Endometrium (tissue), 2 donors: ENCODE measurements at regions not wholly inside any gene's neighbourhood (a gene's known extent, or its start where the extent isn't known, plus 50 kb on each side); places are given as distances from the start of the nearest gene placed in this dataset.

Experiments used
- FAIRE-seq: peaks from 2 replicates; lab custom pipeline; 2012; peaks lifted over from hg19 to GRCh38; lab: Jason Lieb, UNC
- donor health status: control.
- donor health status: control.

DNA sequence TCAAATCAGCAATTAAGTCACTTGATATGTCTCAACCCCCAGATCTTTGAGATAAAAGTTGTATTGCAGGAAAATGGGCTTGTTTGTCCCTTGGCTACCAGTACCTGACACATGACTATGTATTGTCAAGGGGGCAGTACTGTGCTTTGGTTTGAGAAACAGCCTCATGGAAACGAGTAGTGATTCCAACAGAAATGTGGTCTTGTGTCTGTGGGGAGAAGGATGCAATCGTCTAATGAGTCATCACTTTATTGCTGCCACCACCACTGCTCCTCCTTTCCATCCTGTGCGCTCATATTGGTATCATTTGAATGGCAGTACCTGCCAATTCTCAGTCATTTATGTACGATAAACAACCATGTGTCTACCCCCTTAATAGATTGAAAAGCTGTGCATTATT, 72.8 kb upstream of the ARHGAP5 start:
- FAIRE-seq, result no peak

DNA sequence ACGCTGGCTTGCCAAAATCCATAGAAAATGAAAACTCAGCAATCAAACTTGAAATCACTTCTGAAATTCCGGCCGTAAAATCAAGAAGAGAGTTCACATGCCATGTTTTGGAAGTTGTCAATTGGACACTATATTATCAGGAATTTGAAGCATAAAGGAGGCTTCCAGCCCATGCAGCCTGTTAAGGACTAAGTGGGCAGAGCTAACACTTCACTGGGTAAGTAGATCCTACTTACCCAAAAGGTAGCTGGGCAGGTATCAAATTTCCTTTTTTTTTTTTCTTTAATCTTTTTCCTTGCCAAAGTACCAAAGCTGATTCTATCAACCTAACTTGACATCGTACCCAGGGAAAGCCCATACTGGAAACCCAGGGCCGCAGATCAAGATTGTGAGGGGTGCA, 71.5 kb upstream of the ARHGAP5 start:
- FAIRE-seq, result no peak

DNA sequence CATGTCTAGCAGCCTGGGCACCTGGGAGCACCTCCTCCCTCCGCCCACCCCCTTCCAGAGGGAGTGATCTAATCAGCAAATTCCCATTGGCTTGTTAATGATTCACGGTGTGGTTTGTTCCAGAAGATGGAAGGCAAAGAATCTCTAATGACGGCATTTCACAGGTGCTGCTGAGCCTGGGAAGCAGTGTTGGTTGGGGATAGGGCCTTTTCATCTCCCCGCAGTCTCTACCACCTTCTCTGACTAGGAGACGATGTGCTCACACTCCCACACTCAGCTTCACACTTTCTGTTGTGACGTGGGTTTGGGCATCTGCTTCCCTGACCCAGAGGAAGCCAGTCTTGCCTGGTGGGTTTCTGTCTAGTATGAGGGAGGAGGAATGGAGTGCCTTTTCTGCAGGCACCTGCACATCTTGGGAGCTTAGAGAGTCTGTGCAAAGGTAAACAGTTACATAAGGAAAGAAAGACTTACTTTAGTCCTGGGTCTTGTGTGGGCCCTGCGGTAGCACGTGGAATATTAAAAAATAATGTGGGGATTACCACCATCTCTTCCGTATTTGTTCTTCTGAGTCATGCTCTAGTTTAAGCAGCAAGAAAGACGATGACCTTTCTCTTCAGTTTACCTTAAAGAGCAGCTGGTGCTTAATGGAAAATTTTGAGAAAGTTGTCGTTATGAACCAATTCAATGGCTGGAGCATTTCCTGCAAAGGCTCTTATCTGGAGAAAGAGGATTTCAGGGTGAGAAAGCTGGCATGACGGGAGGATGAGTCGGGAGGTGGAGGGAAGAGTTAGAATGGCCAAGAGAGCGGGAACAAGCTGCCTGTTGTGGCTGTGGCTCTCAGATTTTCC, 70.6 kb upstream of the ARHGAP5 start:
- no peak for FAIRE-seq

DNA sequence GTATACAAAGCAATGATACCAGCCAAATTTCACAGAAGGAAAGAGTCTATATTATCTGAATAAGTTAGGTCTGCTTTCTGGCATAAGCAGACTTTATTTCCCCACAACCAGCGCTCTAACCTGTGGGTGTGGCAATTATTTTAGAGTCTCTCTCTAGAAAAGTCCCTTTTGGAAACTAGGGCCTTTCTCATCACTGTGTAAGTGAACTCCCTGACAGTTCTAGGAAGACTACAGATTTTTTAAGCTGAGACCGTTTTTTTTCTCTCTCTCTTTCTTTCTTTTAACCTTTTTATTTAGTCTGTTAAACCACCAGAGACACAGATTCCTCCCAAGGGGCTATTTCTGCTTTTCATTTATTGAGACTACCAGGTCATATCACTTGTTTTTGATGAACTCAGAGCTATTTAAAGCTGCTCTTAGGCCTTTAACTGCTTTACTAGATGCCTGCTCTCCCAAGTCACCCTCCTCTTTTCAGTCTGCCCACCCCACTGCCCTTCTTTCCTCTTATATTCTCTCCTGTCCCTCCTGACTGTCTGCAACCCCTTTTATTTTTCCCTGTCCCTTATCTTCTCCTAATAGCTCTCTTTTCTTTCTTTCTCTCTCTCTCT, 69.2 kb upstream of the ARHGAP5 start:
- no peak for FAIRE-seq

GRCh38 chr14:32008602-32009193, 68.4 kb upstream of the ARHGAP5 start:
- FAIRE-seq, result no peak

DNA sequence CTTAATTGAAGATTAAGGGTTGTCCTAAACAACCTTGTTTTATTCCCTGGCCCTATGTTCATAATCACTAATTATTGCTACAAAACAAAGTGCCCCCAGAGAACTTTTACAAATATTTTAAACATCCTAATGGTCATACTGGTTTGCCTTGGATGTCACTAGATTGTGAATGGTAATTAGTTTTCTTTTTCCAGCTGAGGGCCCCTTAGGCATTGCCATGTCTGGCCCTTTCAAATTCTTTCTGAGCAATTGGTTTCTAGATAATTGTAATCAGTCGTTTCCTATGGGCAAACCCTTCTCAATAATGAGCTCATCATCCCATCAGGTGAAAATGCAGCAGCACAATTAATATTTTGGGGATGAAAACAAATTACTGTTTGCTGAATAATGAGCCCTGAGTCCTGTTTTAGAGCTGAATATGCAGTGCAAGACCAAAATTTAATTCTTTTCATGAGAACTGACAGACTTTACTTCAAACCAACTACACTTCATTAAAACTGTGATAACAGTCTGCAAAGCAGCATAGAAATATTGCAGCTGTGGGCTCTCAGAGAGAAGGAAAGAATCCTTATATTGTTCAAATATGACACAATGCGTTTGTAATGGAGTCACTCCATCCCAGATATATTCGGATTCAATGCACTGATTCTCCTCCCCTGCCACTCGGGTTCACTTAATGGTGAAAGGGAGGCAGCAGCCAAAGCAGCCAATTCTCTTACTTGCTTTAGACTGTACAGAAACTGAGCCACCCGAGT, 67.7 kb upstream of the ARHGAP5 start:
- no peak for FAIRE-seq

DNA sequence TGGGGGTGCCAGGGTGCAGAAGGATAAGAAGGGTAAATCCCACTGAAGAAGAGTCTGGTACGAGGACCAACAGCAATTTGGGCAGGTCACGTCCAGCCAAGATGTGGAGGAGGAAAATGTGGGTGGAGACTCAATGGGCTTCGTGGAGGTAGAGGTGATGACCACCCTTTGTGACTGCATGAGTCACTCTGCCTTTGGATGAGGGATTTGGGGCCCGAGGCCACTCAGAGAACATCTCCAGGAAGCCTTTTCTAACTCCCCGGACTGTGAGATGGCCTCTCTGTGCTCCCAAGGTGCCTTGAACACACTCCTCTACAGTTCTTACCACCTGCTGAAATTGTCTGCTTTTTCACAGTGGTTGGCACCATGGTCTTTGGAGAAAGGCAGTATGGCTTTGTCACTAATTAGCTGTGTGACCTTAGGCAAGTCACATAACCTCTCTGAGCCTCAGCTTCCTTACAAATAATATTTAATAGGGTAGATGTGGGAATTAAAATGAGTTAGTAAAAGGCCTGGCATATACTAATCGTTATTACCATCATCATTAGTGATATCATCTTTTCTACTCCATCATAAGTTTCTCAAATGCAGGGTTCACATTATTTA, 67.0 kb upstream of the ARHGAP5 start:
- FAIRE-seq, result no peak

GRCh38 chr14:32010604-32011125, 66.4 kb upstream of the ARHGAP5 start:
- no peak for FAIRE-seq

- FAIRE-seq, result no peak
Observed at GRCh38 chr14:32011225-32011624, 65.9 kb upstream of the ARHGAP5 start.

DNA sequence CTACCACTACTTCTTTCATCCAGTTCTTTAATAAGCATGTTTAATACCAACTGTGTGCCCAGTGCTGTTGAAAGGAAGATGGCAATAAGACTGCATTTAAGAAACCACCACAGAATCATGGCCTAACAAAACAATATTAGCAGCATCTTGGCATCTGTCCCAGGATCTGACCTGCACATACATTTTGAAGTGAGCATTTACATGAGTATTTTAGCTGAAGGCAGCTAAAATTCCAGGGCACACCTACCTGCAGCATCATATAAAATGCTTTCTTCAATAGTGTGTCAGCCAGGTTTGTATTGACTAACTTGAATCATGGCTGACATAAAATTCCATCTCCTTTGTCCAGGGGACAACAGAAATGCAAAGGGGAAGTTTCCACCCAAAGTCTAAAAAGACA, 65.0 kb upstream of the ARHGAP5 start:
- no peak for FAIRE-seq

- no peak for FAIRE-seq
Observed at GRCh38 chr14:32012571-32012970, 64.5 kb upstream of the ARHGAP5 start.

- FAIRE-seq, result no peak
Observed at GRCh38 chr14:32013083-32013482, 64.0 kb upstream of the ARHGAP5 start.

DNA sequence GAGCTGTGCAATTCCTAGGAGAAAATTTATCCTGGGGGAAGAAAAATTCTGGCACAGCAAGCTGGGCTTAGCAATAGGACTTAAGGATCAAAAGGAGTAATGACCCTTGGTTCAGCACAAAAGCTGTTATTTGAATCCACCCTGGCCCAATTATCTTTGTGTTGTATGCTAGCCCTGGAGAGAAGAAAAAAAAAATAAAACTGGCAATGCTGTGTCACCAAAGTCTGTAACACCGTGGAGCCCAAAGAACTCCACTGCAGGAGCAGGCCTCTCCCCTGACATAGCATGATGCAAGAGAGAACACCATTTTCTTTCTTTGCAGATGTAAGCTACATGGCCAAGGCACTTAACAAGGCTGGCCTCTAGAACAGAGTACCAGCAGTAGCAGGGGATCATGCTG, 63.0 kb upstream of the ARHGAP5 start:
- FAIRE-seq, result no peak

- no peak for FAIRE-seq
Observed at GRCh38 chr14:32014498-32014897, 62.6 kb upstream of the ARHGAP5 start.

DNA sequence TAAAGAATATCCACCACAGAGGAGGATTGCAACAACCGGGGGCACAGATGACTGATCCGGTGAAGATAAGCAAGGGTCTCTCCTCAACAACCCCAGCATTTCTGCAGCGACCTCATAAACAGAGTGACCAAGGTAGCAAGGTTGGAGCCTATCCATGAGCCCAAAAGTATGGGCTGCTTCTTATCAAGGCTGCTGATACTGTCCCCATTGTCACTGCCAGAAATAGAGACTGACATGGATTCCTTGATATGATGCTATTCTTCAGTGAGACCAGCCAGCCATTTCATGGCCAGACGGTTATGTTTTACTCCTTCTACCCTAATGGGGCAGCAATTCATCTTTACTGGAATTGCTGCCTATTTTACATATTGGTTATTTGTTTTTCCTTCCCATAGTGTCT, 61.9 kb upstream of the ARHGAP5 start:
- no peak for FAIRE-seq

DNA sequence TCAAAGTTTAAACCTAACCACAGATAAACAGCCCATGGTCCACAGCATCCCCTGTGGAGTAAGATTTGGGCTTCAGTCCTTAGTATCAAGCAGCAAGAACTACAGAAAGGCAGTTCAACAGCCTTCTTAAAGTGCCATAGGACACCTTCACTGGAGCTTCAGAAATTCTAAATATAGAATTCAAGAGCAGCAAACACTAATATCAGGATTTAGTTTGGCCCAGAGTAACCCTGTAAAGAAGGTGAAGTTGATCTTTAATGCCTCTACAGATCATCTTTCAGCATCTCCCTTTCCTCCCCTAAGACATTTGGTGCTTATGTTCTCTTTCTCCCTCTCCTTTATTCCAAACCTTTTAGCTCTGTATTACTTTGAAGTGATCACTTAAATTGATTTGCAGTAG, 59.5 kb upstream of the ARHGAP5 start:
- FAIRE-seq, result no peak

GRCh38 chr14:32018391-32019092, 58.6 kb upstream of the ARHGAP5 start:
- FAIRE-seq, result no peak

DNA sequence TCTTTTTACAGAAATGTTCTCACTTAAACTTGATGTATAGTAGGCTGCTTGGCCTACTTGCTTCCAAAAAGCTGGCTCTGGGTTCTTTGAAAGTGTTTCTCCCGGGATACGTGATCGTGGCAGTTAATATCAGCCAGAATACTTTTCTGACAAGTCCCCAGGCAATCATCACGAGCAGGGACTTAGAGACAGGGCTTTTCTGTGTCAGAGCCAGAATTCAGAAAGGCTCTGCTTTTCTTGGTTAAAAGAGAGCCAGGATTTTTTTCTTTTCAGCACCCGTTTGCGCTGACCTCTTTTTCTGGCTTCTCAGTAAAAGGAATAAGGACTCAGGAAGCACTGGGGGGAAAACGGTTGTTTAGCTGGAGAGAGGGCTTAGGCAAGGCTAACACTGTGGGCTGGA, 57.8 kb upstream of the ARHGAP5 start:
- FAIRE-seq, result no peak

DNA sequence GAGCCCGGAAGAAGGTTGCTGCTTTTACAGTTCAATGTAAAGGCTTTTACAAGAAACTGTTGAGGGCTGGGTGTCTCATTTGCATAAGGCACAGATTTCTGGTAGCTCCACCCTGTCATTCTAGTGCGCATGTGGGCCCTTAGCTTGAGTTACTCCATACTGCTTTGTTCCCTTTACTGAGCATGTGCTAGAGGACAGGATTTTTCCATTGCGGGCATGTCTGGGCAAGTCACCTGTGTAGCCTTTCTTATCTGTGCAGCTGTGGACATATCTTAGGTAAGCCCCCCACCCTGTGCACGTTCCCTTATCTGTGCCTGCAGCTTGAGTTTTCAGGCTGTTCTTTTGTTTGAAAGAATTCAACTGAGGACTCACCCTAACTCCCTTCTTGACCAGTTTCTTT, 56.2 kb upstream of the ARHGAP5 start:
- FAIRE-seq, result no peak

- FAIRE-seq, result no peak
Observed at GRCh38 chr14:32021341-32021740, 55.8 kb upstream of the ARHGAP5 start.

DNA sequence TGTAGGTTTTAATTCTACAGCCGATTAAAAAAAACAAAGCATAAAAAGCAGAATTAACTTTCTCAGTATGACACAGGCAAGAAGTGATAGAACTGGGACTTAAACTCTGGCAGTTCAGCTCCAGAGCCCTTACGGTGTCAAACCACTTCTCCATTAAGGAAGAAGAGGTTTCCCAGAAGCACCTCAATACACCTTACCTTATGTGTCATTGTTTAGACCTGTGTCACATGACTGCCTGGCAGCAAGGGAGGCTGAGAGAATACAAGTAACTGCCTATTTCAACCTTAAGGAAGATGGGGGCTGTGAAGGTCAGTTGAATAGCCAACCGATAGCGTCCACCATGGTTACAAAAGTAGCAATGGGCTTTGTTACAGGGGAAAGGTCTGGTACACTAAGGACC, 54.6 kb upstream of the ARHGAP5 start:
- no peak for FAIRE-seq
